NCI-H1436 (cell line): ENCODE measurements at regions not wholly inside any gene's neighbourhood (a gene's known extent, or its start where the extent isn't known, plus 50 kb on each side); places are given as distances from the start of the nearest gene placed in this dataset.
"Not testable (repeated sequence)": the region's sequence is repeated elsewhere in the genome, so short reads cannot be mapped to it uniquely, and the experiment has no call there.

Experiments
- DNase-seq: peaks from one replicate; lab custom pipeline; 2025; lab: John Stamatoyannopoulos, UW

- no peak for DNase-seq
Observed at GRCh38 chr5:15334551-15335266, 165.3 kb upstream of the FBXL7 start.

DNA sequence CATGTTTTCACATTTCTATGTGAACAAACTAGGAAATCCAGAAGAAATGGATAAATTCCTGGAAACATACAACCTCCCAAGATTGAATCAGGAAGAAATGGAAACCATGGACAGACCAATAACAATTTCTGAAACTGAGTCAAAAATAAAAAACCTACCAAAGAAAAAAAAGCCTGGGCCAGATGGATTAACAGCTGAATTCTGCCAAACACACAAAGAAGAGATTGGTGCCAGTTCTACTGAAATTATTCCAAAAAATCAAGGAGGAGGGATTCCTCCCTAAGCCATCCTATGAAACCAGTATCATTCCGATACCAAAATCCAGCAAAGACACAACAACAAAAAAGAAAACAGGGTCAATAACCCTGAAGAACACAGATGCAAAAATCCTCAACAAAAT lies 166.9 kb upstream of the FBXL7 start:
- no peak for DNase-seq

- DNase-seq: no peak
Observed at GRCh38 chr5:15326932-15327331, 173.0 kb upstream of the FBXL7 start.

DNA sequence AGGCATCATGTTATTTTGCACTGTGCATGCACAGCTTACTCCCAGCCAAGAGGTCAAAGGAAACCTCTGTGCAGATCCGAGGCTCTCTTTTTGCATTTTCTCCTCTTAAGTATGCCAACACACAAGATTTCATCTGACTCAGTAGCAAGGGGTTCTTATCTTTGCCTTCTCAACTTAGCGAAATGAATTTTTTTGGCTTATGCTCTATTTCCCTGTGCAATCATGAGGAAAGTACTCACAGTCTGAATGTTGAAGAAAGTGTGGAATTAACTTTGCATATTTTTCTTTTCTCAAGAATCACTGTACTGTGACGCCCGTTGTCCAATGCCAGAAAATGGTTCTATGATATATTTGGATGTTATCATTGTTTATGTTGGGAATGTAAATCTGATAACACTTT lies 173.5 kb upstream of the FBXL7 start:
- no peak for DNase-seq

GRCh38 chr5:15322421-15322820 lies 177.6 kb upstream of the FBXL7 start:
- no peak for DNase-seq

GRCh38 chr5:15321776-15322175 lies 178.2 kb upstream of the FBXL7 start:
- no peak for DNase-seq

GRCh38 chr5:15320871-15321270 lies 179.1 kb upstream of the FBXL7 start:
- DNase-seq: no peak

DNA sequence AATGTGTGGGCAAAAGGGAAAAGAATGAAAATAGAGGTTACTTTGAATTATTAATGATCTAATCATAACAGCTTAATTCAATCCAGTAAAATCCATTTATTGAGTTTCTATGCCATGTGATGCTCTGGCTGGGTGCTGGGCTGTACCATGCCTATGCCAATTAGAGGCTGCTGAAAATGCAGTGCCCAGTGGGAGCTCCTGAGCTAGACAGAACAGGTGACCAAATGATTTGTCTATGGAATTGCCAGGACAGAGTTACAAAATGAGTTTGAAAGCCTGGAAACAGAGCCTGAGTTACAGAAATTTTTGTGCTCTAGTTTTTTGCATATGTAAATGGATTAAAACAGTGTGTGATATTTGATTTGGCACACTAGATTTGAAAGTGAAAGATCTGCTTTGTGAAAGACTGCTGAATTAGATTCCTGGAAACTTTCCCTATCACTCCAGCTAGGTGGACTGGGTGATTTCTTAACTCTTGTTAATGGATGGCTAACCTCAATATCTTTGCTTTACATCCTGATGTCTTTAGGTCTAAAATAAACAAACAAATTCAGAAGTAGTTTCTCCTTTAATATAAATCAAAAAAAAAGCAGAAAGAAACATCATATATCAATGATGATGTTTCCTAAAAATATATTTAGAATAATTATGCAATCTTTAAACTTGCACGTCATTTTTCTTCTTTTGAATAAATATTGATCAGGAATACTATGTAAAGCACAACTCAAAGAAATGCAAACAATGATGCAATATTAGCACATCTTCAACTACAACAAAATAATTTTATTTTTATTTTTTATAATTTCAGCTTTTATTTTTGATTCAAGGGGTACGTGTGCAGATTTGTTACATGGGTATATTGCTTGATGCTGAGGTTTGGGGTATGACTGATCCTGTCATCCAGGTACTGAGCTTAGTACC lies 194.8 kb upstream of the FBXL7 start:
- DNase-seq: no peak

GRCh38 chr5:15304066-15304731 lies 195.8 kb upstream of the FBXL7 start:
- DNase-seq: no peak

DNA sequence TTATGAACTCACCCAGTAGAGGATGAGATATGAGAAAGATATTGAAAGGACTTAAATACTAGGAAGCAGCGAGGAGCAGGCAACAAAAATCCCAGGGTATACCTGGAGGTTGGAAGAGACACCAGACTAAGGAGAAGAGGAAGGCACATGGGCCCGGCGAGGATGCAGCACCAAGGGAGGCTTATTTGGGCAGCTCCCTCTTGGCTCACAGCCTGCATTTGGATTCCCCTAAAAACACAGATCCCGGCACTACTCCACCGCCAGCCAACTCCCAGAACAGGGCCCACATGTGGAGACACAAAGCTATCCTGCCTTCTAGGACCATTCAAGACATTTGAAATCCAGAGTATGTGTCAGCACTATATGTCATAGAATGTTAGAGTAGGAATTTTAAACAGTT lies 199.8 kb upstream of the FBXL7 start:
- DNase-seq: no peak

DNA sequence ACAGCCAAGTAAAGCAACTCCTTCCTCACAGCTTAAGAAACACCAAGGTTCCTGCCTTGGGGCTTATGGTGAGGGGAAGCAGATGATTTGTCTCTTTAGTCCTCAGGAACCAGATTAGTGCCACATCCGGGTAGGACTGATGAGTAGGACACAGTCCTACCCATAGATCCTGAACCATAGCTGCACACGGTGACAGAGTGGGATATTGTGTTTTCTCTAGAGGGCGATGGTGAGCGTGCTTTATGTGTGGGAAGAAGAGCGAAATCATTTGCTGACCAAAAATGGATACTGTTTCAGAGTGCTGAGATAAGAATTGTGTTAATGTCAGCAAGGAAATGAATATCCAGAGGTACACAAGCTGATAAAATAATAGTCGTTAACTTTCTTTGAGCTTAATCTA lies 209.0 kb upstream of the FBXL7 start:
- DNase-seq: no peak

DNA sequence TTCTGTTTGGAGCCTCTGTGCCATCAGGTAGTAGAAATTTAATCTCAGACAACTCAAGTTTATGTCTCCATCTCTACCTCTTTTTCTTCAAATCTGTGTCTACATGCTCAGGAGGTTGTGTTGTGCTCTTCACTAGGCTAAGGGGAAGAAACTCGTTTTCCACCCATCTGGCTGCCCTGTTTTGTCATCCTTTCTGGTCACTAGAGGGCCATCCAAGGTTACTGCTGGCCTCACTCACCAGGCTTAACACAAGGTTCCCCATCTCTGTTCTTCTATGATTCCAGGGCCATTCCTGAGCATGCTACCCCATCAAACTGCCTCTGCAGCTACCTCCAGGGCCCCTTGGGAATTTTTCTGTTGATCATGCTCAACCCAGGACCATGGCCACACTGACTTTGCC lies 213.3 kb upstream of the FBXL7 start:
- DNase-seq: no peak

DNA sequence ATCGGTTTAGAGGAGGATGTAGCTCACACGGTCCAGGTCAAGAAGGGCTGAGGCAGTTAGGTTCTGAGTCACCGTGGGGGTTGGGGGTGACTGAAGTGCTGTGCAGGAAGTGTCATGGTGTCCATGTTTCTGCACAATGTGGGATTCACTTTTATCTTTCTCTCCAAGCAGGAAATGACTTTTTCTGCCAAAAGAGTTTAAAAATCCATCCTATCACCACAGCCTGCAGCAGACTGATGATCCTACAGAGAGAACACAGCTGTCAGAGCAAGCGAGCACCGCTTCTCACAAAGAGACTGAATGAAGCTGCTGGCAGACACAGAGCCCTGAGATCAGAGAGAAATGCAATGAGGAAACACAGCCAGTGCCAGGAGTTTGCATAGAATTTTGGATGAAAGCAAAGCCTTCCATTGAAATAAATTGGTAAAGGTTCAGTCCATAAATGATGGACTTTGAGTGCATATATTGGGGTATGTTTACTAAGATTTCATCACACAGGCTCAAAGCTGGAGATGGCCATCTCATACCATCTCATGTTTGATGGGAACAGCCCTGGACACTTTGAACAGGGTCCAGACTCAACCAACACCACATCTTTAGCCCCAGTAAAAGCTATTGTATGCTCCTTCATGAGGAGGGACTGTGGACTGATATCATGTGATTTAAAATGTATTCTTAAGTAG lies 213.9 kb upstream of the FBXL7 start:
- no peak for DNase-seq

GRCh38 chr5:15284706-15285105 lies 215.3 kb upstream of the FBXL7 start:
- DNase-seq: no peak

DNA sequence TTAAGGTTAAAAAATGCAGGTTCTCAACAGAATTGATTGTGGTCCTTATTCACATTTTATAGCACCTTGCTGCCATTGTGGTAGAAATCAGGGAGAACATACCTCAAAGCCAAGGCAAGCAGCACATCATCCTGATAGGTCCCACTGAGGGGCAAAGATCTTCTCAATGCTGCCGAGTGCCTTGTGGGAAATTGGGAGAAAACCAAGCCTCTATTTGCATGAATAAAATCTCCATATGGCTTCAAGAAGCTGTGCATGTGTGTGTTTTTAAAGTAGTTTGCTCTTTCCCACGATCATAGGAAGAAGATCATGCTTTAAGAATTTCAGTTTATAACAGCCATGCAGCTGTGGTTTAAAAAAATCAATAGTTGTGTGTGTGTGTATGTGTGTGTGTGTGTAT lies 216.9 kb upstream of the FBXL7 start:
- no peak for DNase-seq

- no peak for DNase-seq
Observed at GRCh38 chr5:15282611-15283010, 217.4 kb upstream of the FBXL7 start.

- not testable (repeated sequence) for DNase-seq
Observed at GRCh38 chr5:15271596-15271995, 228.4 kb upstream of the FBXL7 start.

DNA sequence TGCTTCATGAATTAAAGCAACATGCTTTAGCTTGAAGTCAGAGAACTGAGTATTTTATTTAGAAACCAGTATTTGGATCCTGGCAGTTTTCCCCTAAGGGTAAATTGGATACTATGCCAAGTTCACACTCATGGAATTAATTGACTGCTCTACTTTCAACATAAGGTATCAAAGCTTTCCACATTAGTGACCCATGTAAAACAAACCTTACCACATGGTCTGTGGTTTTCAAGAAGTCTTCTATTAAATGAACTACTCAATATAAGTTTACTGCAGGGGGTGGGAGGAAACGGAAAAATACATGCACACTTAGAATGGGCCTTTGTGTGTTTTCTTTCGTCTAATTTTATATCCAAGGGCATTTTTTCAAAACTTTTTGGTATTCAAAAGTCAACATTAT lies 232.0 kb upstream of the FBXL7 start:
- no peak for DNase-seq

DNA sequence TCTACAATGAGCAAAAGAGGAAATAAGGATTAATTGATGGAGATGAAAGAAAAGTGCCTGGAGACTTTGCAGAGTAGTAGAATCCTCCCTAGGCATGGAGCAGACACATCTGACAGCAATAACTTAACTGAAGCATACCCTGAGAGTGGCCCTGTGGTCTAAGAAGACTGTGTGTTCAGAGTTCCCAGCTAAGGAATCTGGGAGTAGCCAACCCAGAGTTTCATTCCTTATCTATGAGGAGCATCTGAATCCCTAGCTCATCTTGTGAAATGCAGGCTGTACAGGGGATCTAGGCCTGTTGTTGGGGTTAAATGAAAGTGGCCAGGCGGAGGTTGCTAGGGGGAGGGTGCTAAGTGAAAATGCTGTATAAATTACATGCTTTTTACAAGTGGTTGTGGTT lies 233.1 kb upstream of the FBXL7 start:
- DNase-seq: no peak

GRCh38 chr5:15266229-15266628 lies 233.8 kb upstream of the FBXL7 start:
- no peak for DNase-seq

- DNase-seq: no peak
Observed at GRCh38 chr5:15263942-15264341, 236.0 kb upstream of the FBXL7 start.

GRCh38 chr5:15263406-15263805 lies 236.6 kb upstream of the FBXL7 start:
- no peak for DNase-seq
